ENCODE measurements at regions not wholly inside any gene's neighbourhood (a gene's known extent, or its start where the extent isn't known, plus 50 kb on each side); places are given as distances from the start of the nearest gene placed in this dataset.

DNA sequence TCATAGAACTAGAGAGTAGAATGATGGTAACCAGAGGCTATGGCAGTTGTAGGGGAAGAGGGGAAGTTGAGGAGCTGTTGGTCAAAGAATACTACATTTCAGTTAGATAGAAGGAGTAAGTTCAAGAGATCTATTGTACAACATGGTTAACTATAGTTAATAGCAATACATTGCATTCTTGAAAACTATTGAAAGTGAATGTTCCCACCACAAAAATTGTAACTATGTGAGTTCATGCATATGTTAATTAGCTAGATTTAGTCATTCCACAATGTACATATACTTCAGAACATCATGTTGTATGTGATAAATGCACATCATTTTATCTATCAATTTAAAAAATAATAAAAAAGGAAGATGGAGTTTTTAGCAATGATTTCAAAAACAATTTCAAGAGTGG lies 125.3 kb upstream of the IL15 start:
- Histone ChIP-seq H3K36me3 (ENCODE audit: control insufficient read depth, insufficient read depth, low read length) (no peaks in the 10 kb centered on the region), H3K27ac (ENCODE audit: insufficient read depth, low read length, poor library complexity, severe bottlenecking) (no peak overlapping the region), H3K9me3 (ENCODE audit: control insufficient read depth in 2 of 2, low read length in 2 of 2) (no peaks in the 10 kb centered on the region), H3K4me1 (ENCODE audit: control insufficient read depth, insufficient read depth, low read length, poor library complexity, severe bottlenecking) (no peaks in the 10 kb centered on the region), H3K4me3 (ENCODE audit: low read depth, low read length) (no peak overlapping the region), H3K27me3 (ENCODE audit: control insufficient read depth, insufficient read depth, low read length) (no peaks in the 10 kb centered on the region)
- Mint-ChIP-seq H3K9me3 (peaks cover 0 to 11% (median 1%) of the 10 kb centered on the region in 7 donors), H3K27ac (no peak overlapping the region), H3K4me3 (no peak overlapping the region), H3K4me1 (no peaks in the 10 kb centered on the region), H3K36me3 (no peaks in the 10 kb centered on the region), H3K27me3 (no peaks in the 10 kb centered on the region)
- DNase-seq: no peak
- ATAC-seq (ENCODE audit: low read depth in 2 of 2): no peak

DNA sequence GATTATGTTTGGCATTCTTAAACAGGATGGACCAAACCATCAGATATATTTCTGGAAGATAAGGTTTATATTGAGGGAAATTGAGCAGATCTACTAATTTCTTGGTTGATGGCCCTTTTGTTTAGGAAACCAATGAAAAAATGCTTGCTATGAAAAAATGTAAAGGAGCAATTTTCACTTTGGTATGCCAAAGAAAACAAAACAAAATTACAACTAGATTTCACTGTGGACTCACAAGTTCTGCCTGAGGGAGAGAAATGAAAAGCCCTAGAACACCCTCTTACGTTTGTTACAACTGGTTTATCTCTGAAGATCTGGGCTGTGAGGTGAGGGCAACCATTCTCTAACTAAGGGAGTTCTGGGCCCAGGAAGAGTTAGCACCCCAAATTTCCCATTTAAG lies 122.5 kb upstream of the IL15 start:
- DNase-seq (no peak), ATAC-seq (ENCODE audit: low read depth in 2 of 2) (no peak)
- no peak overlapping the region for H3K27ac ChIP-seq (ENCODE audit: insufficient read depth, low read length, poor library complexity, severe bottlenecking)
- no peaks in the 10 kb centered on the region for H3K27me3 ChIP-seq (ENCODE audit: control insufficient read depth, insufficient read depth, low read length)
- H3K36me3 ChIP-seq (ENCODE audit: control insufficient read depth, insufficient read depth, low read length): no peaks in the 10 kb centered on the region
- no peaks in the 10 kb centered on the region for H3K4me1 ChIP-seq (ENCODE audit: control insufficient read depth, insufficient read depth, low read length, poor library complexity, severe bottlenecking)
- H3K4me1 Mint-ChIP-seq: no peaks in the 10 kb centered on the region
- peaks cover 0 to 5% (median 2%) of the 10 kb centered on the region in 7 donors for H3K9me3 Mint-ChIP-seq
- no peak overlapping the region for H3K27ac Mint-ChIP-seq
- H3K27me3 Mint-ChIP-seq: no peaks in the 10 kb centered on the region
- no peaks in the 10 kb centered on the region for H3K9me3 ChIP-seq (ENCODE audit: control insufficient read depth in 2 of 2, low read length in 2 of 2)
- no peaks in the 10 kb centered on the region for H3K36me3 Mint-ChIP-seq
- no peak overlapping the region for H3K4me3 ChIP-seq (ENCODE audit: low read depth, low read length)
- no peak overlapping the region for H3K4me3 Mint-ChIP-seq

DNA sequence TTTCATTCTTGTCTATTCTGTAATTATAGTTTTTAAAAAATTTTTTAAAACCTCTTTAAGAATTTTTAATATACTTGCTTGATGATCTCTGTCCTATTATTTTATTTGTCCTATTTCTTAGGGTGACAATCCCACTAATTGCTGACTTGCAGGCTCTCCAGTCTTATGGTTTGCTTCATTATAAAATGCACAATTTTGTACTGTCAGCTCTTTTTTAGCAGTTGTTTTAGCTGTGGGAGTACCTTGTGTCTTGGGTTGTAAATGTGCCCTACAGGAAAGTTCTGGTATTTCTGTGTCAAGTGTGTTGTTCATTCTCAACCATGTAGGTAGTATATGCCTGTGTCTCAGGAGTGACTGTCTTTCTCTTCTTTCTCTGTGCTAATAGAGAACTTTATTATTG lies 118.2 kb upstream of the IL15 start:
- H3K27me3 Mint-ChIP-seq: no peaks in the 10 kb centered on the region
- DNase-seq (no peak), ATAC-seq (ENCODE audit: low read depth in 2 of 2) (no peak)
- no peaks in the 10 kb centered on the region for H3K36me3 ChIP-seq (ENCODE audit: control insufficient read depth, insufficient read depth, low read length)
- H3K4me1 Mint-ChIP-seq: no peaks in the 10 kb centered on the region
- no peak overlapping the region for H3K4me3 ChIP-seq (ENCODE audit: low read depth, low read length)
- no peak overlapping the region for H3K27ac ChIP-seq (ENCODE audit: insufficient read depth, low read length, poor library complexity, severe bottlenecking)
- no peaks in the 10 kb centered on the region for H3K27me3 ChIP-seq (ENCODE audit: control insufficient read depth, insufficient read depth, low read length)
- H3K9me3 Mint-ChIP-seq: peaks cover 0 to 9% (median 1%) of the 10 kb centered on the region in 7 donors
- no peaks in the 10 kb centered on the region for H3K4me1 ChIP-seq (ENCODE audit: control insufficient read depth, insufficient read depth, low read length, poor library complexity, severe bottlenecking)
- no peak overlapping the region for H3K27ac Mint-ChIP-seq
- no peaks in the 10 kb centered on the region for H3K36me3 Mint-ChIP-seq
- no peaks in the 10 kb centered on the region for H3K9me3 ChIP-seq (ENCODE audit: control insufficient read depth in 2 of 2, low read length in 2 of 2)
- no peak overlapping the region for H3K4me3 Mint-ChIP-seq

DNA sequence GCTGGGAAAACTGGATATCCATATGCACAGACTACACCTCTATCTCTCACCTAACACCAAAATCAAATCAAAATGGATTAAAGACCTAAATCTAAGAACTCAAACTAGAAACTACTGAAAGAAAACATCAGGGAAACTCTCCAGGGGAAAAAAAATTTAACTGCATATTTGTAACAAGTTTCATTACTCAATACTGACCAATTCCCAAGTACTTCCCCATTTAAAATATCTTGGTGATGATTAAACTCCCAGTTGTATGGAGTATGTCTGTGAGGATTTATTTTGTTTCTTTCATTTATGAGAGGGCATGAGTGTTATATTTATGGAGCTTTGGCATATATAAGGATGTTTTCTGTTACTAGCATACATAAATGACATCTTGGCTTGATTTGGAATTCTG lies 112.3 kb upstream of the IL15 start:
- Mint-ChIP-seq H3K27me3 (no peaks in the 10 kb centered on the region), H3K4me1 (no peaks in the 10 kb centered on the region), H3K27ac (no peak overlapping the region), H3K4me3 (no peak overlapping the region), H3K9me3 (peaks cover 0 to 19% (median 6%) of the 10 kb centered on the region in 7 donors), H3K36me3 (no peaks in the 10 kb centered on the region)
- Histone ChIP-seq H3K27ac (ENCODE audit: insufficient read depth, low read length, poor library complexity, severe bottlenecking) (no peak overlapping the region), H3K4me3 (ENCODE audit: low read depth, low read length) (no peak overlapping the region), H3K4me1 (ENCODE audit: control insufficient read depth, insufficient read depth, low read length, poor library complexity, severe bottlenecking) (no peaks in the 10 kb centered on the region), H3K36me3 (ENCODE audit: control insufficient read depth, insufficient read depth, low read length) (no peaks in the 10 kb centered on the region), H3K9me3 (ENCODE audit: control insufficient read depth in 2 of 2, low read length in 2 of 2) (no peaks in the 10 kb centered on the region), H3K27me3 (ENCODE audit: control insufficient read depth, insufficient read depth, low read length) (no peaks in the 10 kb centered on the region)
- no peak for DNase-seq
- no peak for ATAC-seq (ENCODE audit: low read depth in 2 of 2)

DNA sequence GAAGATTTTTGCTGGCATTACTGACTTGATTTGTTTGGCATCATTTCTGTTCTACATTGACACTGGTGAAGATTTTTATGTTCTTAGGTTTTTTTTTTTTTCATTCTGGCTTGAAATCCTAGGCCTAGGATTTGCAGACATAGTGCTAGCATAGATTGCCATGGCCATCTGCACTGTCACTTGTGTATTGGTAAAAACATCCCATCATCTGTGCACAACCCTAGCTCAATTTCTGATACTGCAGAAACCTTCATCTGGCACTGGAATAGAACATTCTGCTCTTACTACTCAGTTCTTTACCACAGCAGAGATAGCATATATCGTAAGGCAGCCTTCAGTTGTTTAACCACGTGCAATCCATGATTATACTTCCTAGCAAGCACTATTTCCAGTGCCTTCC lies 111.5 kb upstream of the IL15 start:
- Mint-ChIP-seq H3K27ac (no peak overlapping the region), H3K4me1 (no peaks in the 10 kb centered on the region), H3K4me3 (no peak overlapping the region), H3K9me3 (peaks cover 0 to 19% (median 6%) of the 10 kb centered on the region in 7 donors), H3K27me3 (no peaks in the 10 kb centered on the region), H3K36me3 (no peaks in the 10 kb centered on the region)
- Histone ChIP-seq H3K27me3 (ENCODE audit: control insufficient read depth, insufficient read depth, low read length) (no peaks in the 10 kb centered on the region), H3K4me3 (ENCODE audit: low read depth, low read length) (no peak overlapping the region), H3K9me3 (ENCODE audit: control insufficient read depth in 2 of 2, low read length in 2 of 2) (no peaks in the 10 kb centered on the region), H3K4me1 (ENCODE audit: control insufficient read depth, insufficient read depth, low read length, poor library complexity, severe bottlenecking) (no peaks in the 10 kb centered on the region), H3K36me3 (ENCODE audit: control insufficient read depth, insufficient read depth, low read length) (no peaks in the 10 kb centered on the region), H3K27ac (ENCODE audit: insufficient read depth, low read length, poor library complexity, severe bottlenecking) (no peak overlapping the region)
- no peak for DNase-seq
- ATAC-seq (ENCODE audit: low read depth in 2 of 2): no peak

DNA sequence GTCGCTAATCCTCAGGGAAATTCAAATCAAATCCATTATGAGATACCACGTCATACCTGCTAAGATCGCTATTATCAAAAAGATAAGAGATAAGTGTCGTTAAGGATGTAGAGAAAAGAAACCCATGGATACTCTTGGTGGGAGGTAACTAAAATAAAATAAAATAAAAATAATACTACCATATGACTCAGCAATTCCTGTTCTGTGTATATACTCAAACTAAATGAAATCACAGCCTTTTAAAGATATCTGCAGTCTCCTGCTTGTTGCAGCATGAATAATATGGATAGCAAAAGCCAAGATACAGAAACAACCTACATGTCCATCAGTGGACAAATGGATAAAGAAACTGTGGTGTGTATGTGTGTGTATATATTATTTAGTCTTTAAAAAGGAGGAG lies 105.8 kb upstream of the IL15 start:
- Histone ChIP-seq H3K4me3 (ENCODE audit: low read depth, low read length) (no peak overlapping the region), H3K4me1 (ENCODE audit: control insufficient read depth, insufficient read depth, low read length, poor library complexity, severe bottlenecking) (no peaks in the 10 kb centered on the region), H3K36me3 (ENCODE audit: control insufficient read depth, insufficient read depth, low read length) (no peaks in the 10 kb centered on the region), H3K9me3 (ENCODE audit: control insufficient read depth in 2 of 2, low read length in 2 of 2) (no peaks in the 10 kb centered on the region), H3K27me3 (ENCODE audit: control insufficient read depth, insufficient read depth, low read length) (no peaks in the 10 kb centered on the region), H3K27ac (ENCODE audit: insufficient read depth, low read length, poor library complexity, severe bottlenecking) (no peak overlapping the region)
- H3K9me3 Mint-ChIP-seq: peaks cover 0 to 24% (median 2%) of the 10 kb centered on the region in 7 donors
- ATAC-seq (ENCODE audit: low read depth in 2 of 2) (no peak), DNase-seq (no peak)
- H3K4me3 Mint-ChIP-seq: no peak overlapping the region
- H3K27me3 Mint-ChIP-seq: no peaks in the 10 kb centered on the region
- no peak overlapping the region for H3K27ac Mint-ChIP-seq
- H3K36me3 Mint-ChIP-seq: no peaks in the 10 kb centered on the region
- H3K4me1 Mint-ChIP-seq: no peaks in the 10 kb centered on the region

DNA sequence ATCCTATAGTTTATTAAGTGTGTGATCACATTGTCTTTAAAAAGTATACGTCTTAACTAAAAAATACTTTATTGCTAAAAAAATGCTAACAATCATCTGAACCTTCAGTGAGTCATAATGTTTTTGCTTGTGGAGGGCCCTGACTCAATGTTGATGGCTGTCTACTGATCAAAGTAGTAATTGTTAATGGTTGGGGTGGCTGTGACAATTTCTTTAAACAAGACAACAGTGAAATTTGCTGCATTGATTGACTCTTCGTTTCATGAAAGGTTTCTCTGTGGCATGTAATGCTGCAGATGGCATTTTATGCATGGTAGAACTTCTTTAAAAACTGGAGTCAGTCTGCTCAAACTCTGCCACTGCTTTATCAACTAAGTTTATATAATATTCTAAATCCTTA lies 101.4 kb upstream of the IL15 start:
- ATAC-seq (ENCODE audit: low read depth in 2 of 2): no peak
- DNase-seq: no peak
- no peaks in the 10 kb centered on the region for H3K36me3 ChIP-seq (ENCODE audit: control insufficient read depth, insufficient read depth, low read length)
- H3K4me3 ChIP-seq (ENCODE audit: low read depth, low read length): no peak overlapping the region
- H3K27ac Mint-ChIP-seq: no peak overlapping the region
- no peaks in the 10 kb centered on the region for H3K27me3 ChIP-seq (ENCODE audit: control insufficient read depth, insufficient read depth, low read length)
- H3K9me3 ChIP-seq (ENCODE audit: control insufficient read depth in 2 of 2, low read length in 2 of 2): no peaks in the 10 kb centered on the region
- H3K4me1 Mint-ChIP-seq: no peaks in the 10 kb centered on the region
- H3K9me3 Mint-ChIP-seq: peaks cover 0 to 9% (median 4%) of the 10 kb centered on the region in 7 donors
- H3K4me1 ChIP-seq (ENCODE audit: control insufficient read depth, insufficient read depth, low read length, poor library complexity, severe bottlenecking): no peaks in the 10 kb centered on the region
- H3K36me3 Mint-ChIP-seq: no peaks in the 10 kb centered on the region
- H3K4me3 Mint-ChIP-seq: no peak overlapping the region
- no peak overlapping the region for H3K27ac ChIP-seq (ENCODE audit: insufficient read depth, low read length, poor library complexity, severe bottlenecking)
- no peaks in the 10 kb centered on the region for H3K27me3 Mint-ChIP-seq

DNA sequence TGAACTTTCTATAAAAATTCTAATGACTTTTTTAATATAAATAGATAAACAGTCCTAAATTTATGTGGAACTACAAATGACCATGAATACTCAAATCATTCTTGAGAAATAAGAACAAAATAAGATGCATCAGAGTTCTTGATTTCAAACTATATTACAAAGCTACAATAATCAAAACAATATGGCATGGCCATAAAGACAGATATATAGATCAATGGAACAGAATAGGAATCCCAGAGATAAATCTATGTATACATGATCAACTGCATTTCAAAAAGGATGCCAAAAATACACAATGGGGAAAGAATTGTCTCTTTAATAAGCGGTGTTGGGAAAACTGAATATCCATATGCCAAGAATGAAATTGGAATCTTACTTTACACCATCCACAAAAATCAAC lies 98.4 kb upstream of the IL15 start:
- H3K9me3 ChIP-seq (ENCODE audit: control insufficient read depth in 2 of 2, low read length in 2 of 2): no peaks in the 10 kb centered on the region
- no peak overlapping the region for H3K27ac ChIP-seq (ENCODE audit: insufficient read depth, low read length, poor library complexity, severe bottlenecking)
- no peak overlapping the region for H3K27ac Mint-ChIP-seq
- H3K4me1 ChIP-seq (ENCODE audit: control insufficient read depth, insufficient read depth, low read length, poor library complexity, severe bottlenecking): no peaks in the 10 kb centered on the region
- ATAC-seq (ENCODE audit: low read depth in 2 of 2): no peak
- no peak for DNase-seq
- H3K27me3 Mint-ChIP-seq: no peaks in the 10 kb centered on the region
- H3K4me3 Mint-ChIP-seq: no peak overlapping the region
- no peak overlapping the region for H3K4me3 ChIP-seq (ENCODE audit: low read depth, low read length)
- no peaks in the 10 kb centered on the region for H3K4me1 Mint-ChIP-seq
- no peaks in the 10 kb centered on the region for H3K36me3 Mint-ChIP-seq
- no peaks in the 10 kb centered on the region for H3K27me3 ChIP-seq (ENCODE audit: control insufficient read depth, insufficient read depth, low read length)
- H3K36me3 ChIP-seq (ENCODE audit: control insufficient read depth, insufficient read depth, low read length): no peaks in the 10 kb centered on the region
- H3K9me3 Mint-ChIP-seq: peaks cover 0 to 5% (median 4%) of the 10 kb centered on the region in 7 donors

All from CD4-positive, CD25-positive, alpha-beta regulatory T cell (primary cell).